PC-9 (cell line): ENCODE measurements at regions not wholly inside any gene's neighbourhood (a gene's known extent, or its start where the extent isn't known, plus 50 kb on each side); places are given as distances from the start of the nearest gene placed in this dataset.

ENCODE experiments used
- BruUV-seq: library from RNA; stranded (reverse); fragments of 400-500 nt; replicated peaks from 2 replicates; lab custom pipeline; 2021; lab: Mats Ljungman, UMichigan
- CTCF ChIA-PET: fragments of 300-600 bp; sonication (Branson Sonifier 250); formaldehyde crosslinking; loops from one replicate; lab custom pipeline; 2022; ENCODE audit warnings: antibody characterized with exemption; lab: Charles Lee
- POLR2A ChIA-PET: fragments of 300-600 bp; sonication (Branson Sonifier 250); formaldehyde crosslinking; loops from one replicate; lab custom pipeline; 2022; ENCODE audit warnings: antibody characterized with exemption; ENCODE audit not compliant: unreplicated experiment; lab: Charles Lee
- DNase-seq, 2 experiments: peaks; one replicate each; pipeline versions ENCODE4 v3.0.0 to v3.0.0-alpha.2; 2015 to 2022; ENCODE audit warnings: mixed read lengths in 1 of 2
- H2AFZ ChIP-seq: fragments of 200-600 bp; sonication (generic); 2 replicates; pipeline ENCODE4 v1.8.1; 2017; ENCODE audit warnings: antibody characterized with exemption
- H3F3A ChIP-seq: fragments of 200-600 bp; sonication (generic); 2 replicates; pipeline ENCODE4 v1.8.1; 2017; ENCODE audit warnings: antibody characterized with exemption, mild to moderate bottlenecking, low read depth; ENCODE audit not compliant: insufficient read depth
- H3K27ac ChIP-seq: fragments of 200-600 bp; sonication (generic); 2 replicates; pipeline ENCODE4 v1.6.1; 2016; ENCODE audit warnings: mixed run types
- H3K27me3 ChIP-seq: fragments of 200-600 bp; sonication (generic); 2 replicates; pipeline ENCODE4 v1.6.1; 2016; ENCODE audit warnings: low read depth, mixed run types; ENCODE audit not compliant: insufficient read depth
- H3K36me3 ChIP-seq: fragments of 200-600 bp; sonication (generic); 2 replicates; pipeline ENCODE4 v1.6.1; 2016; ENCODE audit warnings: low read depth, mixed run types
- H3K4me1 ChIP-seq: fragments of 200-600 bp; sonication (generic); replicated peaks from 2 replicates; pipeline ENCODE4 v1.6.1; 2016; ENCODE audit warnings: mixed run types; ENCODE audit not compliant: insufficient read depth
- H3K4me2 ChIP-seq: fragments of 200-600 bp; sonication (generic); 2 replicates; pipeline ENCODE4 v1.6.1; 2017; ENCODE audit warnings: mixed run types
- H3K4me3 ChIP-seq: fragments of 200-600 bp; sonication (generic); 2 replicates; pipeline ENCODE4 v1.6.1; 2016; ENCODE audit warnings: mixed run types
- H3K79me2 ChIP-seq: fragments of 200-600 bp; sonication (generic); 2 replicates; pipeline ENCODE4 v1.6.1; 2017; ENCODE audit warnings: low read depth, mixed run types
- H3K9me2 ChIP-seq: fragments of 200-600 bp; sonication (generic); 2 replicates; pipeline ENCODE4 v1.8.1; 2017; ENCODE audit warnings: mild to moderate bottlenecking; ENCODE audit not compliant: insufficient read depth
- H3K9me3 ChIP-seq: fragments of 200-600 bp; sonication (generic); 2 replicates; pipeline ENCODE4 v1.8.1; 2016; ENCODE audit warnings: low read depth; ENCODE audit not compliant: insufficient read depth
- H4K20me1 ChIP-seq: fragments of 200-600 bp; sonication (generic); 2 replicates; pipeline ENCODE4 v1.8.1; 2017; ENCODE audit not compliant: insufficient read depth
- EZH2 ChIP-seq: fragments of 200-600 bp; sonication (generic); IDR thresholded peaks from 2 replicates; pipeline ENCODE4 v1.8.0; 2017; ENCODE audit warnings: antibody characterized with exemption, low read depth
- intact Hi-C: fragments of 100-400 bp; cut with micrococcal nuclease; formaldehyde crosslinking; loops from one replicate; pipeline ENCODE4 v1.10.0; 2022; ENCODE audit not compliant: unreplicated experiment
- TF ChIP-seq, protein P1 (sequence below): fragments of 200-600 bp; sonication (generic); conservative IDR thresholded peaks from 2 replicates; pipeline ENCODE4 v1.6.1; 2017; ENCODE audit warnings: mixed run types, antibody characterized with exemption, mild to moderate bottlenecking, moderate library complexity

DNA sequence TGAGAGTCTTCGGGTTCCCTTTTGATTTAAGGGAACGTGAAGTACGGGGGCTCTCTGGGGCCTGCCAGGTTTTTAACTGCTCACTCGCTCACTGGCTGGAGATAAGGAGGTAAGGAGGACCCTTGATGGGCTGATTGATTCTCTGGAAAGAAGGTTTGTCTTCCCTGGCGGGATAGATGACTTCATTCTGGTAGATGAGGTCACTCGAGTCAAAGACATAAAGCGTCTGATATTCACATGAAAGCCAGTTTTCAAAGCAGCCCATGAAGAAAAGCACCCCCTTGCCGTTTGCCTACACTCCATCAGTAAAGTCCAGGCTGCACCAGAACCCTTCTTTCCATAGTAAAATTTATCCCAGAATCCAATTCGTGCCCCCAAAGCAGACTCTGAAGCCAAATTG lies 233.7 kb upstream of the IRX5 start:
- Histone ChIP-seq H3F3A (no peaks in the 10 kb centered on the region), H3K4me1 (no peaks in the 10 kb centered on the region), H3K27me3 (no peaks in the 10 kb centered on the region), H4K20me1 (no peaks in the 10 kb centered on the region), H3K79me2 (no peaks in the 10 kb centered on the region), H3K4me3 (no peak overlapping the region), H2AFZ (no peak overlapping the region), H3K9me2 (no peaks in the 10 kb centered on the region), H3K27ac (no peak overlapping the region), H3K9me3 (no peaks in the 10 kb centered on the region), H3K36me3 (no peaks in the 10 kb centered on the region), H3K4me2 (no peak overlapping the region)
- DNase-seq: no peak
- no TSS peak for BruUV-seq
- intact Hi-C loops: no loop called here
- POLR2A ChIA-PET: no interaction called here
- CTCF ChIA-PET: no interaction called here
- TF ChIP-seq EZH2: no peak

DNA sequence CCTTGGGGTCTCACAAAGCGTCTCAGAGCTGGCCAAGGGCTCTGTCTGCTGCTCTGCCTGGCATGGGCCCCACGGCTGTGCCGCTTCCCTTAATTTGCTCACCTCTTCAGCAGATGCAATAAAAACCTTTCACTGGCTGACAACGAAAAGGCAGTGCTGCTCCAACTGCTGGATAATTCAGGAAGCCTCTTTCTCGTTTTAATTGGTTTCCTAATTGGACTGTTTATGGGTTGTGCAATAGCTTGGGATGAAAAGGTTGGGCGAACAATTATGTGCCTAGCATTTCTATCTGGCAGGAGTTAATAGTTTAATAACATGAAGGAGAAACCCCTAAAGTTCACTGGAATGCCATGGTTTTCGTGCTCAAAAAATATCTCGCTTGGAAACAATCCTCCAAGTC lies 234.1 kb upstream of the IRX5 start:
- no peaks in the 10 kb centered on the region for H3K36me3 ChIP-seq
- no peak overlapping the region for H3K4me3 ChIP-seq
- no peaks in the 10 kb centered on the region for H3K27me3 ChIP-seq
- DNase-seq: no peak
- ChIA-PET CTCF (no interaction called here), POLR2A (no interaction called here)
- BruUV-seq: no TSS peak
- intact Hi-C loops: no loop called here
- H3K27ac ChIP-seq: no peak overlapping the region
- no peaks in the 10 kb centered on the region for H3K79me2 ChIP-seq
- no peaks in the 10 kb centered on the region for H3K9me2 ChIP-seq
- H2AFZ ChIP-seq: no peak overlapping the region
- H3K9me3 ChIP-seq: no peaks in the 10 kb centered on the region
- H4K20me1 ChIP-seq: no peaks in the 10 kb centered on the region
- TF ChIP-seq EZH2: no peak
- TF ChIP-seq, protein P1, sequence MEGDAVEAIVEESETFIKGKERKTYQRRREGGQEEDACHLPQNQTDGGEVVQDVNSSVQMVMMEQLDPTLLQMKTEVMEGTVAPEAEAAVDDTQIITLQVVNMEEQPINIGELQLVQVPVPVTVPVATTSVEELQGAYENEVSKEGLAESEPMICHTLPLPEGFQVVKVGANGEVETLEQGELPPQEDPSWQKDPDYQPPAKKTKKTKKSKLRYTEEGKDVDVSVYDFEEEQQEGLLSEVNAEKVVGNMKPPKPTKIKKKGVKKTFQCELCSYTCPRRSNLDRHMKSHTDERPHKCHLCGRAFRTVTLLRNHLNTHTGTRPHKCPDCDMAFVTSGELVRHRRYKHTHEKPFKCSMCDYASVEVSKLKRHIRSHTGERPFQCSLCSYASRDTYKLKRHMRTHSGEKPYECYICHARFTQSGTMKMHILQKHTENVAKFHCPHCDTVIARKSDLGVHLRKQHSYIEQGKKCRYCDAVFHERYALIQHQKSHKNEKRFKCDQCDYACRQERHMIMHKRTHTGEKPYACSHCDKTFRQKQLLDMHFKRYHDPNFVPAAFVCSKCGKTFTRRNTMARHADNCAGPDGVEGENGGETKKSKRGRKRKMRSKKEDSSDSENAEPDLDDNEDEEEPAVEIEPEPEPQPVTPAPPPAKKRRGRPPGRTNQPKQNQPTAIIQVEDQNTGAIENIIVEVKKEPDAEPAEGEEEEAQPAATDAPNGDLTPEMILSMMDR: no peak
- H3K4me2 ChIP-seq: no peak overlapping the region
- H3F3A ChIP-seq: no peaks in the 10 kb centered on the region
- no peaks in the 10 kb centered on the region for H3K4me1 ChIP-seq

DNA sequence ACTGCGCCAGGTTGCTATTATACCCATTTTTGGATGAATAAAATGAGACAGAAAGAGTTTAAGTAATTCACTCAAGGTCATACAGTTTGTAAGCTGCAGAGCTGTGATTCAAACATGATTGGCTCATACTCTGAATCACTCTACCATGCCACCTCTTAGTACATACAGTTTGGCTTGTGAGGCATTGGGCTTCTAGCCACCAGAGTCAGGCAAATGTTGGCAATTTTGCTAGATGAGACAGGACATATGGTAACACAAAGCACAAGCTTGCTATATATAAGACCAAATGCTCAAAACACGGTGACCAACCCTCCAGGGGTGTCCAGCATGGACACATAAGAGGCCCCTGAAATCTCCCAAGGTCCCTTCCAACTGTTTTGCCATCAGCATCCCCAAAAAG lies 236.0 kb upstream of the IRX5 start:
- no TSS peak for BruUV-seq
- TF ChIP-seq EZH2: no peak
- TF ChIP-seq, protein P1: no peak
- Histone ChIP-seq H3K4me2 (no peak overlapping the region), H3K9me3 (no peaks in the 10 kb centered on the region), H3K4me1 (no peaks in the 10 kb centered on the region), H2AFZ (no peak overlapping the region), H3K79me2 (no peaks in the 10 kb centered on the region), H3K27ac (no peak overlapping the region), H3F3A (no peaks in the 10 kb centered on the region), H3K36me3 (no peaks in the 10 kb centered on the region), H3K9me2 (no peaks in the 10 kb centered on the region), H3K4me3 (no peak overlapping the region), H3K27me3 (no peaks in the 10 kb centered on the region), H4K20me1 (no peaks in the 10 kb centered on the region)
- ChIA-PET CTCF (no interaction called here), POLR2A (no interaction called here)
- no peak for DNase-seq
- intact Hi-C loops: no loop called here

DNA sequence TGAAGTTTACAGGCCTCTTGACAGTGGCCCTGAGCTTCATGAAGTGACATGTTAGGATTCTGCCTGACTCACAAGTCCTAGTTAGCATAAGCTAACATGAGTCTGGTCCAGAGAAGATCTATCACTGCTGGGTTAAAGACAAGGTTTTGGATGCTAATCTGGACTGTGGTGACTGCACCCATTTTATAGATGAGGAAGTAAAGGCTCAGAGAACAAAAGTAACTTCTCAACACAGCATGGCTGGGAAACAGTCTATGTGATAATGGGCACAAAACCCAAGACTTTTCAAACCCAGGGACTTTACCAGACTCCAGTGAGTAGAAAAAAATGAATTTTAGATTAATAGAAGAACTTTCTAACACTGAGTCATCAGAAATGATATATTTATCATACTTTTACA lies 236.8 kb upstream of the IRX5 start:
- no peaks in the 10 kb centered on the region for H3K27me3 ChIP-seq
- H3K79me2 ChIP-seq: no peaks in the 10 kb centered on the region
- no TSS peak for BruUV-seq
- intact Hi-C loops: no loop called here
- no peaks in the 10 kb centered on the region for H3K9me3 ChIP-seq
- H3F3A ChIP-seq: no peaks in the 10 kb centered on the region
- ChIA-PET POLR2A (no interaction called here), CTCF (no interaction called here)
- H3K36me3 ChIP-seq: no peaks in the 10 kb centered on the region
- no peaks in the 10 kb centered on the region for H4K20me1 ChIP-seq
- no peak overlapping the region for H2AFZ ChIP-seq
- H3K4me3 ChIP-seq: no peak overlapping the region
- H3K27ac ChIP-seq: no peak overlapping the region
- no peaks in the 10 kb centered on the region for H3K9me2 ChIP-seq
- H3K4me2 ChIP-seq: no peak overlapping the region
- TF ChIP-seq, protein P1: no peak
- TF ChIP-seq EZH2: no peak
- DNase-seq: no peak
- H3K4me1 ChIP-seq: no peaks in the 10 kb centered on the region
